GM23338 (cell line): ENCODE measurements at regions not wholly inside any gene's neighbourhood (a gene's known extent, or its start where the extent isn't known, plus 50 kb on each side); places are given as distances from the start of the nearest gene placed in this dataset.

Source experiments
- ATAC-seq: fragments of 200-7000 bp; cut with Tn5 transposase; 3 replicates; pipeline ENCODE4 v1.9.1; 2020
- DNase-seq: peaks from one replicate; pipeline ENCODE4 v3.0.0-alpha.2; 2015; ENCODE audit warnings: low spot score
- H2AFZ ChIP-seq: fragments of 200-600 bp; sonication (generic); 2 replicates; pipeline ENCODE4 v1.8.0; 2016; ENCODE audit warnings: antibody characterized with exemption, mild to moderate bottlenecking, moderate library complexity
- H3F3A ChIP-seq: fragments of 200-600 bp; sonication (generic); replicated peaks from 2 replicates; pipeline ENCODE4 v1.8.0; 2017; ENCODE audit warnings: antibody characterized with exemption, mixed run types, low read depth
- H3K27ac ChIP-seq: fragments of 200-600 bp; sonication (generic); 2 replicates; pipeline ENCODE4 v1.6.1; 2016; ENCODE audit warnings: low read depth
- H3K27me3 ChIP-seq: fragments of 200-600 bp; sonication (generic); 2 replicates; pipeline ENCODE4 v1.8.0; 2016; ENCODE audit warnings: mild to moderate bottlenecking, mixed run types, moderate library complexity; ENCODE audit not compliant: insufficient read depth
- H3K36me3 ChIP-seq: fragments of 200-600 bp; sonication (generic); 2 replicates; pipeline ENCODE4 v1.8.0; 2016; ENCODE audit warnings: mild to moderate bottlenecking; ENCODE audit not compliant: insufficient read depth
- H3K4me1 ChIP-seq: fragments of 200-600 bp; sonication (generic); 2 replicates; pipeline ENCODE4 v1.8.0; 2016; ENCODE audit warnings: mild to moderate bottlenecking, moderate library complexity; ENCODE audit not compliant: insufficient read depth
- H3K4me2 ChIP-seq: fragments of 200-600 bp; sonication (generic); 2 replicates; pipeline ENCODE4 v1.7.1; 2017; ENCODE audit warnings: mixed run types
- H3K4me3 ChIP-seq: fragments of 200-600 bp; sonication (generic); 2 replicates; pipeline ENCODE4 v1.6.1; 2016; ENCODE audit warnings: mixed run types
- H3K79me2 ChIP-seq: fragments of 200-600 bp; sonication (generic); replicated peaks from 2 replicates; pipeline ENCODE4 v1.8.0; 2017; ENCODE audit warnings: mild to moderate bottlenecking; ENCODE audit not compliant: insufficient read depth
- H3K9me2 ChIP-seq: fragments of 200-600 bp; sonication (generic); 2 replicates; pipeline ENCODE4 v1.8.0; 2017; ENCODE audit not compliant: insufficient read depth
- H4K20me1 ChIP-seq: fragments of 200-600 bp; sonication (generic); replicated peaks from 2 replicates; pipeline ENCODE4 v1.8.0; 2017; ENCODE audit warnings: mild to moderate bottlenecking; ENCODE audit not compliant: insufficient read depth
- H3K27ac Mint-ChIP-seq: 2 replicates; pipeline ENCODE4 v1.8.0; 2020; ENCODE audit warnings: inconsistent platforms, mild to moderate bottlenecking, moderate library complexity, mixed read lengths
- H3K27me3 Mint-ChIP-seq: 3 replicates; pipeline ENCODE4 v1.8.0; 2022; ENCODE audit warnings: low read depth, mild to moderate bottlenecking, moderate library complexity, mixed read lengths, inconsistent platforms; ENCODE audit not compliant: insufficient read depth, poor library complexity
- H3K36me3 Mint-ChIP-seq: 3 replicates; pipeline ENCODE4 v1.8.0; 2021; ENCODE audit warnings: low read depth, mild to moderate bottlenecking, inconsistent platforms, moderate library complexity, mixed read lengths
- H3K4me1 Mint-ChIP-seq: 3 replicates; pipeline ENCODE4 v1.8.0; 2020; ENCODE audit warnings: mild to moderate bottlenecking, inconsistent platforms, mixed read lengths
- H3K4me3 Mint-ChIP-seq: 3 replicates; pipeline ENCODE4 v1.8.0; 2021; ENCODE audit warnings: moderate library complexity, mild to moderate bottlenecking, inconsistent platforms, mixed read lengths
- H3K9me3 Mint-ChIP-seq: 3 replicates; pipeline ENCODE4 v1.8.0; 2020; ENCODE audit warnings: moderate library complexity, mild to moderate bottlenecking, inconsistent platforms, mixed read lengths
- CREB1 ChIP-seq: fragments of 250-450 bp; sonication (Bioruptor Pico); IDR thresholded peaks from 2 replicates; pipeline ENCODE4 v1.5.0; 2020; ENCODE audit warnings: low read depth, mild to moderate bottlenecking, moderate library complexity
- EZH2 ChIP-seq: fragments of 200-600 bp; sonication (generic); IDR thresholded peaks from one replicate; pipeline ENCODE4 v1.8.0; 2017; ENCODE audit warnings: antibody characterized with exemption, mild to moderate bottlenecking, low read depth; ENCODE audit not compliant: unreplicated experiment
- EZH2phosphoT487 ChIP-seq: fragments of 200-600 bp; sonication (generic); IDR thresholded peaks from one replicate; pipeline ENCODE4 v1.8.1; 2018; ENCODE audit warnings: antibody characterized with exemption; ENCODE audit not compliant: unreplicated experiment
- ZNF114 ChIP-seq: fragments of 250-450 bp; sonication (Bioruptor Pico); IDR thresholded peaks from 2 replicates; pipeline ENCODE4 v1.5.0; 2020; ENCODE audit warnings: mild to moderate bottlenecking, moderate library complexity
- ZNF331 ChIP-seq: fragments of 250-450 bp; sonication (Bioruptor Pico); IDR thresholded peaks from 2 replicates; pipeline ENCODE4 v1.5.0; 2020; ENCODE audit warnings: low read depth, mild to moderate bottlenecking, moderate library complexity
- TF ChIP-seq, protein P1 (sequence below), 2 experiments: fragments of 200-600 bp in 1 of 2; sonication (generic) in 1 of 2; conservative IDR thresholded peaks; 2 replicates each; pipeline versions ENCODE4 v1.5.1 to v1.6.1; 2016 to 2017; ENCODE audit warnings: antibody characterized with exemption in 2 of 2, low read depth in 2 of 2, mild to moderate bottlenecking in 2 of 2, moderate library complexity in 1 of 2
- TF ChIP-seq, protein P2 (sequence below): fragments of 250-450 bp; sonication (Bioruptor Pico); IDR thresholded peaks from 2 replicates; pipeline ENCODE4 v1.5.0; 2020; ENCODE audit warnings: mild to moderate bottlenecking, moderate library complexity

DNA sequence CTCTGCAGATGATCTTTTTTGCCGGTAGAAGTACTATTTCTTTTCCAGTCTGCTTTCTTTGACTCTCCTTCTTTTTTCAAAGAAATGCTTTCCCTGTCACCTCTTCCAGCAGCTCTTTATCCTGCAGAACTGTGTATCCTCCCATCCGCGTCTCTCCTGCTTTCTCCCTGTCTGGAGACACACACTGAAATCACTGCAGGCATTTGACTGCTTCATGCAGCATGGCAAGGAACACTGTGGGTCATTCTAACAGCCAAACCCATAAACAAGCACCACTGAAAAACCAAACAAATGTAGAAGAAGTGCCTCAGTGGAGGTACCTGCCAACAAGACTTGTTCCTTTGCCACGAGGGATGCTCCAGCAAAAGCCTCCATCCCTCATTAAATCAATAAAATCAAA lies 403.7 kb upstream of the CITED2 start (continued):
- TF ChIP-seq, protein P1, sequence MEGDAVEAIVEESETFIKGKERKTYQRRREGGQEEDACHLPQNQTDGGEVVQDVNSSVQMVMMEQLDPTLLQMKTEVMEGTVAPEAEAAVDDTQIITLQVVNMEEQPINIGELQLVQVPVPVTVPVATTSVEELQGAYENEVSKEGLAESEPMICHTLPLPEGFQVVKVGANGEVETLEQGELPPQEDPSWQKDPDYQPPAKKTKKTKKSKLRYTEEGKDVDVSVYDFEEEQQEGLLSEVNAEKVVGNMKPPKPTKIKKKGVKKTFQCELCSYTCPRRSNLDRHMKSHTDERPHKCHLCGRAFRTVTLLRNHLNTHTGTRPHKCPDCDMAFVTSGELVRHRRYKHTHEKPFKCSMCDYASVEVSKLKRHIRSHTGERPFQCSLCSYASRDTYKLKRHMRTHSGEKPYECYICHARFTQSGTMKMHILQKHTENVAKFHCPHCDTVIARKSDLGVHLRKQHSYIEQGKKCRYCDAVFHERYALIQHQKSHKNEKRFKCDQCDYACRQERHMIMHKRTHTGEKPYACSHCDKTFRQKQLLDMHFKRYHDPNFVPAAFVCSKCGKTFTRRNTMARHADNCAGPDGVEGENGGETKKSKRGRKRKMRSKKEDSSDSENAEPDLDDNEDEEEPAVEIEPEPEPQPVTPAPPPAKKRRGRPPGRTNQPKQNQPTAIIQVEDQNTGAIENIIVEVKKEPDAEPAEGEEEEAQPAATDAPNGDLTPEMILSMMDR (conservative IDR thresholded peaks at IDR 0.05; ENCODE audit: low read depth in 2 of 2), result no peak
- TF ChIP-seq EZH2 (no peak), CREB1 (CRISPR knock-in tag) (no peak), ZNF331 (no peak), ZNF114 (no peak)
- TF ChIP-seq, protein P2, sequence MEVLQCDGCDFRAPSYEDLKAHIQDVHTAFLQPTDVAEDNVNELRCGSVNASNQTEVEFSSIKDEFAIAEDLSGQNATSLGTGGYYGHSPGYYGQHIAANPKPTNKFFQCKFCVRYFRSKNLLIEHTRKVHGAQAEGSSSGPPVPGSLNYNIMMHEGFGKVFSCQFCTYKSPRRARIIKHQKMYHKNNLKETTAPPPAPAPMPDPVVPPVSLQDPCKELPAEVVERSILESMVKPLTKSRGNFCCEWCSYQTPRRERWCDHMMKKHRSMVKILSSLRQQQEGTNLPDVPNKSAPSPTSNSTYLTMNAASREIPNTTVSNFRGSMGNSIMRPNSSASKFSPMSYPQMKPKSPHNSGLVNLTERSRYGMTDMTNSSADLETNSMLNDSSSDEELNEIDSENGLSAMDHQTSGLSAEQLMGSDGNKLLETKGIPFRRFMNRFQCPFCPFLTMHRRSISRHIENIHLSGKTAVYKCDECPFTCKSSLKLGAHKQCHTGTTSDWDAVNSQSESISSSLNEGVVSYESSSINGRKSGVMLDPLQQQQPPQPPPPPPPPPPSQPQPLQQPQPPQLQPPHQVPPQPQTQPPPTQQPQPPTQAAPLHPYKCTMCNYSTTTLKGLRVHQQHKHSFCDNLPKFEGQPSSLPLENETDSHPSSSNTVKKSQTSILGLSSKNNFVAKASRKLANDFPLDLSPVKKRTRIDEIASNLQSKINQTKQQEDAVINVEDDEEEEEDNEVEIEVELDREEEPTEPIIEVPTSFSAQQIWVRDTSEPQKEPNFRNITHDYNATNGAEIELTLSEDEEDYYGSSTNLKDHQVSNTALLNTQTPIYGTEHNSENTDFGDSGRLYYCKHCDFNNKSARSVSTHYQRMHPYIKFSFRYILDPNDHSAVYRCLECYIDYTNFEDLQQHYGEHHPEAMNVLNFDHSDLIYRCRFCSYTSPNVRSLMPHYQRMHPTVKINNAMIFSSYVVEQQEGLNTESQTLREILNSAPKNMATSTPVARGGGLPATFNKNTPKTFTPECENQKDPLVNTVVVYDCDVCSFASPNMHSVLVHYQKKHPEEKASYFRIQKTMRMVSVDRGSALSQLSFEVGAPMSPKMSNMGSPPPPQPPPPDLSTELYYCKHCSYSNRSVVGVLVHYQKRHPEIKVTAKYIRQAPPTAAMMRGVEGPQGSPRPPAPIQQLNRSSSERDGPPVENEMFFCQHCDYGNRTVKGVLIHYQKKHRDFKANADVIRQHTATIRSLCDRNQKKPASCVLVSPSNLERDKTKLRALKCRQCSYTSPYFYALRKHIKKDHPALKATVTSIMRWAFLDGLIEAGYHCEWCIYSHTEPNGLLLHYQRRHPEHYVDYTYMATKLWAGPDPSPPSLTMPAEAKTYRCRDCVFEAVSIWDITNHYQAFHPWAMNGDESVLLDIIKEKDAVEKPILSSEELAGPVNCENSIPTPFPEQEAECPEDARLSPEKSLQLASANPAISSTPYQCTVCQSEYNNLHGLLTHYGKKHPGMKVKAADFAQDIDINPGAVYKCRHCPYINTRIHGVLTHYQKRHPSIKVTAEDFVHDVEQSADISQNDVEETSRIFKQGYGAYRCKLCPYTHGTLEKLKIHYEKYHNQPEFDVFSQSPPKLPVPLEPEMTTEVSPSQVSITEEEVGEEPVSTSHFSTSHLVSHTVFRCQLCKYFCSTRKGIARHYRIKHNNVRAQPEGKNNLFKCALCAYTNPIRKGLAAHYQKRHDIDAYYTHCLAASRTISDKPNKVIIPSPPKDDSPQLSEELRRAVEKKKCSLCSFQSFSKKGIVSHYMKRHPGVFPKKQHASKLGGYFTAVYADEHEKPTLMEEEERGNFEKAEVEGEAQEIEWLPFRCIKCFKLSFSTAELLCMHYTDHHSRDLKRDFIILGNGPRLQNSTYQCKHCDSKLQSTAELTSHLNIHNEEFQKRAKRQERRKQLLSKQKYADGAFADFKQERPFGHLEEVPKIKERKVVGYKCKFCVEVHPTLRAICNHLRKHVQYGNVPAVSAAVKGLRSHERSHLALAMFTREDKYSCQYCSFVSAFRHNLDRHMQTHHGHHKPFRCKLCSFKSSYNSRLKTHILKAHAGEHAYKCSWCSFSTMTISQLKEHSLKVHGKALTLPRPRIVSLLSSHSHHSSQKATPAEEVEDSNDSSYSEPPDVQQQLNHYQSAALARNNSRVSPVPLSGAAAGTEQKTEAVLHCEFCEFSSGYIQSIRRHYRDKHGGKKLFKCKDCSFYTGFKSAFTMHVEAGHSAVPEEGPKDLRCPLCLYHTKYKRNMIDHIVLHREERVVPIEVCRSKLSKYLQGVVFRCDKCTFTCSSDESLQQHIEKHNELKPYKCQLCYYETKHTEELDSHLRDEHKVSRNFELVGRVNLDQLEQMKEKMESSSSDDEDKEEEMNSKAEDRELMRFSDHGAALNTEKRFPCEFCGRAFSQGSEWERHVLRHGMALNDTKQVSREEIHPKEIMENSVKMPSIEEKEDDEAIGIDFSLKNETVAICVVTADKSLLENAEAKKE, result no peak

DNA sequence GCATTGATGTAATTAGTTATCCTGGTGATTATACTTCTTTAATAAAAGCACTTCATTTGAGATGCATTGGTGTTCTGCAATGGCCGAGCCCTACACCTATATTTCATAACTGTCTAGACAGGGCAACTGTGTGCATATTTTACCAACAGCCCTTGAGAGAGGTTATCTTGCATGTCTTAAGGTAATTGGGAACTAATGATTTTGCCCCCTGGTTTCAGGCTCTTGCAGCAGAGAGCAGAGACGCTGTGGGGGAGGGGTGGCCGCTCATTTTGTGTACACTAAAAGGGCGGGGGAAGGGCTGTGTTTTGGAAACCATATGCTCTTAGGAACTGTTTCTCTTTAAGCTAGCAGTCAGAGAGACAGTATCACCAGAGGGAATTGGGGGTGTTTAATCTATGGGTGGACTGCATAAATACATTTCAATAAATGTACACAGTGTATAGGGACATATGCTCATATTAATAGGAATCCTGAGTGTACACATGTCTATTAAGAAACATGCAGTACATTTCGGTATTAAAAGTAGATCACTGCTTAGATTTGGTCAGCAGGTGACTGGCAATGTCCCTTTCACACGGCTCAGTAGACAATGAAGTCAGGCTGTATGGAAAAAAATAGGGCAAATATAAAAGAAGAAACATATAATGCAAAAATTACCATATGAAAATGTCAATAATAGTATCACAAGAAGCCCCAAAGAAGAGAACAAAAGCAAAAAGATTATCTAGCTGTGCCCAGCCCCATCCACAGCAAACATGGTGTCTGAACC lies 402.9 kb upstream of the CITED2 start:
- ATAC-seq, result no peak
- no peak overlapping the region for H3K27ac ChIP-seq
- no peak for TF ChIP-seq ZNF331
- no peak for TF ChIP-seq CREB1 (CRISPR knock-in tag)
- TF ChIP-seq EZH2phosphoT487, result no peak

More for the DNA sequence above, 402.9 kb upstream of the CITED2 start:
- H3K4me3 ChIP-seq, result no peak overlapping the region
- H3K4me2 ChIP-seq, result no peak overlapping the region
- no peaks in the 10 kb centered on the region; the same call in 2 of the 3 replicates for H3K9me3 Mint-ChIP-seq
- H2AFZ ChIP-seq, result 0 out of 2 replicates have a peak overlapping the region, but pooled peaks have one; percentile 91
- no peaks in the 10 kb centered on the region for H3F3A ChIP-seq
- no peaks in the 10 kb centered on the region for H3K9me2 ChIP-seq
- H3K4me1 Mint-ChIP-seq, result peaks cover 28% of the 10 kb centered on the region
- H3K27ac Mint-ChIP-seq, result no peak overlapping the region
- no peaks in the 10 kb centered on the region for H4K20me1 ChIP-seq
- H3K79me2 ChIP-seq, result no peaks in the 10 kb centered on the region
- no peaks in the 10 kb centered on the region for H3K27me3 Mint-ChIP-seq
- no peaks in the 10 kb centered on the region for H3K27me3 ChIP-seq
- no peaks in the 10 kb centered on the region for H3K36me3 ChIP-seq
- DNase-seq, result no peak
- peaks cover 17% of the 10 kb centered on the region for H3K4me1 ChIP-seq
- H3K4me3 Mint-ChIP-seq, result no peak overlapping the region
- no peaks in the 10 kb centered on the region for H3K36me3 Mint-ChIP-seq
